NCI-H2196 treated with DMSO at 0.1 percent for 48 hours (cell line): ENCODE measurements at regions not wholly inside any gene's neighbourhood (a gene's known extent, or its start where the extent isn't known, plus 50 kb on each side); places are given as distances from the start of the nearest gene placed in this dataset.

ENCODE experiments used
- DNase-seq: peaks from one replicate; lab custom pipeline; 2025; ENCODE audit not compliant: unreplicated experiment; lab: John Stamatoyannopoulos, UW

DNA sequence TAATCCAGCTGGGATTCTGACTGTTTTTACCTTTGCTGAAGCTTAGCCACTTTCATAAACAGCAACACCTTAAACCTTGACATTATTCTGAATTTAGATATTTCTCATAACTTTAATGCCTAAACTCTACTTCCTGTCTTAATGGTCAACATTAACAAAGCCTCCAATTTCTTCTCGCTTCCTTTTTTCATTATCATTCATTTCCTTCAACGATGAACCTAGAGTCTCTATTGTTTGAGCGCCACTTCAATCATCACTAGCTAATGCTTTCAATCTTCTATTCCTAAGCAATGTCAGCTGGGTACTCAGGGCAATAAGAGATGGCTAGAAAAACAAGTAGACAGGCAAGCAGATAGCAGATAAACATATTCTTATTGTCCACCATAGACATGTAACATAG is 96.6 kb upstream of the TMEM196 start:
- no peak for DNase-seq

DNA sequence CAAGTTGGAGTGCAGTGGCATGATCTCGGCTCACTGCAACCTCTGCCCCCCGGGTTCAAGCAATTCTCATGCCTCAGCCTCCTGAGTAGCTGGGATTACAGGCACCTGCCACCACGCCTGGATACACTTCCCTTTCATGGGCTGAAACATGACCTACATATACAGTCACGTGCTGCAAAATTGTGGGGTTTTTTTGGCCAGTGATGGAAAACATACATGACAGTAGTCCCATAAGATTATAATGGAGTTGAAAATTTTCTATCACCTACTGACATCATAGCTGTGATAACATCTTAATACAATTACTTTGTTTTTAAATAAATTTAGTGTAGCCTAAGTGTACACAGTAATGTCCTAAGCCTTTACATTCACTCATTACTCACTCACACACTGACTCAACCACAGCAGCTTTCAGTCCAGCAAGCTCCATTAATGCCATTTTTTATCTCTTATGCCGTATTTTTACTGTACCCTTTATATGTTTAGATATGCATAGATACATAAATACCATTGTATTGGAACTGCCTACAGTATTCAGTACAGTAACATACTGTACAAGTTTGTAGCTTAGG is 79.9 kb upstream of the TMEM196 start:
- DNase-seq = no peak

DNA sequence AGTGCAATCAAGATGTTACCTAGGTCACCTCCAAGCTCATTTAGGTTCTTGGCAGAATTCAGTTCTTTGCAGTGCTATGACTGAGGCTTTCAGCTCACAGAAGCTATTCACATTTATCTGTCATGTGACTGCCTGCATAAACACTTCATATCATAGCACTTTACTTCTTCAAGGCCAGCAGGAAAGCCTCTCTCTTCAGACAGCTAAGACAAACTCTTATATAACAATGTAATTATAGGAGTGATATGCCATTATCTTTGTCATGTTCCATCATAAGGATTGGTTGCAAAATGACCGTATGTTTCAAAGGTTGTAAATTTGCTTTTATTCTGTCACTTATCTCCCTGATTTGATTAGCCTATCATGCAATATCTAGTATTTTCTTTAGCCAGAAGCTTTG is 78.8 kb upstream of the TMEM196 start:
- DNase-seq = no peak

DNA sequence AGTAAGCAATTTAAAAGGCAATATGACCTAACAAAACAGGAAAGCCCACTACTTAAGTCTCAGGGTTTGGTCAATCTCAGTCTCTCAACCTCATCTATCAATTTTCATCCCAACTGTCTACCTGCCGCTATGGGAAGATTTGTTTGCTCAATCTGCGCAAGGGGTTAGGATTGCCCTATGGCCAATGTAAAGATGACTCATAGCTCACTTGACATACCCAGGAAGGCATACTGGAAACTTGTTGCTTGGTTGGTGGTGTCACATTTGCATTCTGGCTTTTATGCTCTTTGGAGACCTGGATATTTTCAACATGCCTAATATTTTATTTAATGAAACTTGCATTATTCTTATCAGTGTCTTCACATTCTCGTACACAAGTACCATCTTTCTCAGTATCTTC is 78.1 kb upstream of the TMEM196 start:
- DNase-seq = no peak

DNA sequence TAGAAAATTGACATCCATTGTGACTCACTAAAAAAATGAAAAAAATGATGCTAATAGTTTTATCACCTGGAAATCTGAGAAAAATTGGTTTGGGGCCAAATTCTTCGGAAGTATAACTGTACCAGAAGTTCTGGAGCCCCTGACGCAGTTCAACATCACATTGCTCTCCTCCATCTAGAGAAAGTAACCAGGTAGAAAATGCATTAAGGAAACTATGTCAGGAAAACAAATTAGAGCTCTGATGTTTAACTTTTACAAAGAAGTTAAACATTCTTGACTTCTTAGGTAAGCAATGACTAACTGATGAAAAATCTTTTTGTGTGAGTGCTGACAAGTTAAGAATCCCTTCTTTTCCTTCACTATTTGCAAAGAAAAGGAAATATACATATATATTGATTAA is 61.1 kb upstream of the TMEM196 start:
- DNase-seq = no peak

DNA sequence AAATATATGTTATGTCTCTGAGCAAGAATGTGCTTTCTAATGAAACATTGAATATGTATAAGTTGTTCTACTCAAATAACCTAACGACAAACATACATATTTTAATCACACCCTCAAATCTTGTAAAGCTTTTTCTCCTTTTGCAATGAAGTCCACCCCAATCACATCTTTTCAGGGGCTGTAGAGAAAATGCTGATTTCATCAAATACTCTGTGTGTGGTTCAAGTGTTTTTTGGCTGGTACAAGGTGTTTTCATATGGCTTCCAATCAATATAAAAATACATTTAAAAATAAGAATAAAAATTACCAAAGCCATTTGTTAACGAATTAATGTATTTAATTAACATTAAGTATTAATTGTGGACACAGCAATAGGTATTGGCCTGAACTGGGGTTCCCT is 57.2 kb upstream of the TMEM196 start:
- no peak for DNase-seq
